ENCODE measurements at regions not wholly inside any gene's neighbourhood (a gene's known extent, or its start where the extent isn't known, plus 50 kb on each side); places are given as distances from the start of the nearest gene placed in this dataset.
A peak's percentile ranks its signal among the peaks of the same experiment; 100 is the strongest.
"Not testable (repeated sequence)": the region's sequence is repeated elsewhere in the genome, so short reads cannot be mapped to it uniquely, and the experiment has no call there.

- Histone ChIP-seq H3K9me2 (replicated peaks; ENCODE audit: insufficient read depth, low read length) (no peaks in the 10 kb centered on the region), H3K27me3 (replicated peaks; ENCODE audit: insufficient read depth, low read length) (no peaks in the 10 kb centered on the region), H4K20me1 (ENCODE audit: insufficient read depth, low read length) (no peaks in the 10 kb centered on the region), H3K79me2 (ENCODE audit: low read length) (no peaks in the 10 kb centered on the region), H3K9ac (ENCODE audit: low read length) (no peak overlapping the region), H3F3A (ENCODE audit: insufficient read depth, low read length) (no peaks in the 10 kb centered on the region), H3K36me3 (replicated peaks; ENCODE audit: insufficient read depth, low read length) (no peaks in the 10 kb centered on the region), H3K27ac (ENCODE audit: low read length) (no peak overlapping the region), H2AFZ (ENCODE audit: low read length) (no peak overlapping the region), H3K4me2 (ENCODE audit: low read depth, low read length) (no peak overlapping the region), H3K4me3 (ENCODE audit: low read length) (no peak overlapping the region), H3K4me1 (ENCODE audit: low read length) (no peaks in the 10 kb centered on the region), H3K9me3 (replicated peaks; ENCODE audit: insufficient read depth, low read length) (no peaks in the 10 kb centered on the region)
- peak; percentile 36 for DNase-seq
- TF ChIP-seq EZH2 (optimal IDR thresholded peaks at IDR 0.05; ENCODE audit: low read depth, low read length), result no peak
- TF ChIP-seq, protein P1, sequence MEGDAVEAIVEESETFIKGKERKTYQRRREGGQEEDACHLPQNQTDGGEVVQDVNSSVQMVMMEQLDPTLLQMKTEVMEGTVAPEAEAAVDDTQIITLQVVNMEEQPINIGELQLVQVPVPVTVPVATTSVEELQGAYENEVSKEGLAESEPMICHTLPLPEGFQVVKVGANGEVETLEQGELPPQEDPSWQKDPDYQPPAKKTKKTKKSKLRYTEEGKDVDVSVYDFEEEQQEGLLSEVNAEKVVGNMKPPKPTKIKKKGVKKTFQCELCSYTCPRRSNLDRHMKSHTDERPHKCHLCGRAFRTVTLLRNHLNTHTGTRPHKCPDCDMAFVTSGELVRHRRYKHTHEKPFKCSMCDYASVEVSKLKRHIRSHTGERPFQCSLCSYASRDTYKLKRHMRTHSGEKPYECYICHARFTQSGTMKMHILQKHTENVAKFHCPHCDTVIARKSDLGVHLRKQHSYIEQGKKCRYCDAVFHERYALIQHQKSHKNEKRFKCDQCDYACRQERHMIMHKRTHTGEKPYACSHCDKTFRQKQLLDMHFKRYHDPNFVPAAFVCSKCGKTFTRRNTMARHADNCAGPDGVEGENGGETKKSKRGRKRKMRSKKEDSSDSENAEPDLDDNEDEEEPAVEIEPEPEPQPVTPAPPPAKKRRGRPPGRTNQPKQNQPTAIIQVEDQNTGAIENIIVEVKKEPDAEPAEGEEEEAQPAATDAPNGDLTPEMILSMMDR (IDR thresholded peaks at IDR 0.05; ENCODE audit: low read length), result peak; percentile 57
These were observed 98.5 kb upstream of the PABPC3 start for GRCh38 chr13:24997367-24997967.

DNA sequence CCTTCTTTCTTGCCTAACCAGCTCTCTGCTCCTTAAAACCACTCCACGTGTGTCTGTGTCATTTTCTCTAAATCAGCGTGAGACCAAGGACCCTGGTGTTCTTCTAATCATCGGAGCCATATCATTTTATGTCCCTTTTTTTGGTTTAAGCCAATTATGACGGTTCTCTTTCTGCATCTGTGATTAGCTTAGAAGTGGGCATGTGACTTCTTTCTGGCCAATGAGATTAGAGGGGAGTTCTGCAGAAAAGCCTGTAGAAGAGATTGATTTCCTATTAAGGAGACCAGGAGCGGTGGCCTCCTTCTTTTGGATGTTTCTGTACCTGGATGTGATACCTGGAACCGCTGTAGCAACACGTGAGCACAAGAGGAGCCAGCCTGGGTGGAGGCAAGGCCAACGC is 97.5 kb upstream of the PABPC3 start:
- Histone ChIP-seq H2AFZ (ENCODE audit: low read length) (no peak overlapping the region), H3K9ac (ENCODE audit: low read length) (no peak overlapping the region), H3K4me1 (ENCODE audit: low read length) (no peaks in the 10 kb centered on the region), H4K20me1 (ENCODE audit: insufficient read depth, low read length) (no peaks in the 10 kb centered on the region), H3K4me3 (ENCODE audit: low read length) (no peak overlapping the region), H3K27ac (ENCODE audit: low read length) (no peak overlapping the region), H3K79me2 (ENCODE audit: low read length) (no peaks in the 10 kb centered on the region), H3K27me3 (replicated peaks; ENCODE audit: insufficient read depth, low read length) (no peaks in the 10 kb centered on the region), H3F3A (ENCODE audit: insufficient read depth, low read length) (no peaks in the 10 kb centered on the region), H3K4me2 (ENCODE audit: low read depth, low read length) (no peak overlapping the region), H3K36me3 (replicated peaks; ENCODE audit: insufficient read depth, low read length) (no peaks in the 10 kb centered on the region), H3K9me3 (replicated peaks; ENCODE audit: insufficient read depth, low read length) (no peaks in the 10 kb centered on the region), H3K9me2 (replicated peaks; ENCODE audit: insufficient read depth, low read length) (no peaks in the 10 kb centered on the region)
- TF ChIP-seq EZH2phosphoT487 (IDR thresholded peaks at IDR 0.05; ENCODE audit: low read length) (no peak), EZH2 (optimal IDR thresholded peaks at IDR 0.05; ENCODE audit: low read depth, low read length) (no peak)
- TF ChIP-seq, protein P1 (IDR thresholded peaks at IDR 0.05; ENCODE audit: low read length), result no peak
- DNase-seq, result no peak

- Histone ChIP-seq H3K27me3 (replicated peaks; ENCODE audit: insufficient read depth, low read length) (no peaks in the 10 kb centered on the region), H2AFZ (ENCODE audit: low read length) (no peak overlapping the region), H3K9me3 (replicated peaks; ENCODE audit: insufficient read depth, low read length) (no peaks in the 10 kb centered on the region), H3K79me2 (ENCODE audit: low read length) (no peaks in the 10 kb centered on the region), H3K27ac (ENCODE audit: low read length) (no peak overlapping the region), H3K4me2 (ENCODE audit: low read depth, low read length) (no peak overlapping the region), H3K36me3 (replicated peaks; ENCODE audit: insufficient read depth, low read length) (no peaks in the 10 kb centered on the region), H3K4me3 (ENCODE audit: low read length) (no peak overlapping the region), H3F3A (ENCODE audit: insufficient read depth, low read length) (no peaks in the 10 kb centered on the region), H3K9ac (ENCODE audit: low read length) (no peak overlapping the region), H4K20me1 (ENCODE audit: insufficient read depth, low read length) (no peaks in the 10 kb centered on the region), H3K9me2 (replicated peaks; ENCODE audit: insufficient read depth, low read length) (no peaks in the 10 kb centered on the region), H3K4me1 (ENCODE audit: low read length) (no peaks in the 10 kb centered on the region)
- TF ChIP-seq, protein P1 (IDR thresholded peaks at IDR 0.05; ENCODE audit: low read length), result no peak
- TF ChIP-seq EZH2phosphoT487 (IDR thresholded peaks at IDR 0.05; ENCODE audit: low read length) (no peak), EZH2 (optimal IDR thresholded peaks at IDR 0.05; ENCODE audit: low read depth, low read length) (no peak)
- no peak for DNase-seq
These were observed 94.3 kb upstream of the PABPC3 start for GRCh38 chr13:25001476-25002206.

DNA sequence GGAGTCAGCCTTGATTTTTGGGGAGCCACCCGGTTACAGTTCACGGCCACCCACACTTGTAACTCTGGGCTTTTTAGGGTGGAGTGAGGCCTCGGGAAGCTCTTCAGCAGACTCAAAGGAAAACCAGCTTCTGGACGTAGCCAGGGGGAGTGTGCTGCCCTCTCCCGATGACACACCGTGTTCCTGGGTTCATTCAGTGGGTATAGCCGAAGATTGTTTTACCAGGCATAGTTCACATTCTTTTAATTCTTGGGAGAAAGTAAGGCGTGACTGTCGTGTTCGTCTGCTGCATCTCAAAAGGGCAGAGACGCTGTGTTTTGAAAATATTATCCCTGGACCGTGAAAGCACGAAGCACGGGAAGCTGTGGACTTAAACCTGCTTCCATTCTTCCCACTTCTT is 93.6 kb upstream of the PABPC3 start:
- not testable (repeated sequence) for DNase-seq; H3K4me3 ChIP-seq (ENCODE audit: low read length); H3K36me3 ChIP-seq (replicated peaks; ENCODE audit: insufficient read depth, low read length); H3K27ac ChIP-seq (ENCODE audit: low read length); H2AFZ ChIP-seq (ENCODE audit: low read length); H3K27me3 ChIP-seq (replicated peaks; ENCODE audit: insufficient read depth, low read length); H3K79me2 ChIP-seq (ENCODE audit: low read length); H3F3A ChIP-seq (ENCODE audit: insufficient read depth, low read length); H3K9me2 ChIP-seq (replicated peaks; ENCODE audit: insufficient read depth, low read length); H3K9ac ChIP-seq (ENCODE audit: low read length); H3K9me3 ChIP-seq (replicated peaks; ENCODE audit: insufficient read depth, low read length); H3K4me2 ChIP-seq (ENCODE audit: low read depth, low read length); H3K4me1 ChIP-seq (ENCODE audit: low read length); H4K20me1 ChIP-seq (ENCODE audit: insufficient read depth, low read length)

GRCh38 chr13:25004489-25004888 is 91.4 kb upstream of the PABPC3 start:
- H3K9me3 ChIP-seq (replicated peaks; ENCODE audit: insufficient read depth, low read length); H3K36me3 ChIP-seq (replicated peaks; ENCODE audit: insufficient read depth, low read length); H3K9me2 ChIP-seq (replicated peaks; ENCODE audit: insufficient read depth, low read length); H4K20me1 ChIP-seq (ENCODE audit: insufficient read depth, low read length); H3K79me2 ChIP-seq (ENCODE audit: low read length); H3K4me2 ChIP-seq (ENCODE audit: low read depth, low read length); H2AFZ ChIP-seq (ENCODE audit: low read length); DNase-seq; H3K9ac ChIP-seq (ENCODE audit: low read length); H3K4me1 ChIP-seq (ENCODE audit: low read length); H3K27ac ChIP-seq (ENCODE audit: low read length); H3F3A ChIP-seq (ENCODE audit: insufficient read depth, low read length); H3K27me3 ChIP-seq (replicated peaks; ENCODE audit: insufficient read depth, low read length); H3K4me3 ChIP-seq (ENCODE audit: low read length): not testable (repeated sequence)

Data from MM.1S (cell line).